Kidney (tissue), 13 donors: ENCODE measurements at regions not wholly inside any gene's neighbourhood (a gene's known extent, or its start where the extent isn't known, plus 50 kb on each side); places are given as distances from the start of the nearest gene placed in this dataset.

Experiments
- DNase-seq, 5 donors: peaks; one replicate each; pipeline ENCODE4 v3.0.0-alpha.2; 2013 to 2020
- FAIRE-seq: peaks from 2 replicates; lab custom pipeline; 2012; peaks lifted over from hg19 to GRCh38; lab: Jason Lieb, UNC
- H3K27ac ChIP-seq, 2 donors: one replicate each; pipeline ENCODE4 v1.7.0; 2013; ENCODE audit warnings: low read depth in 2 of 2, low read length in 2 of 2, inconsistent platforms in 1 of 2
- H3K27me3 ChIP-seq: one replicate; pipeline ENCODE4 v1.7.1; 2013; ENCODE audit warnings: low read length, inconsistent platforms; ENCODE audit not compliant: control insufficient read depth, insufficient read depth
- H3K36me3 ChIP-seq, 3 donors: one replicate each; pipeline versions ENCODE4 v1.7.0 to v1.7.1; 2013; ENCODE audit warnings: low read length in 3 of 3, control low read depth in 1 of 3, inconsistent platforms in 1 of 3; ENCODE audit not compliant: insufficient read depth in 3 of 3, control insufficient read depth in 2 of 3
- H3K4me1 ChIP-seq, 3 donors: one replicate each; pipeline versions ENCODE4 v1.7.0 to v1.7.1; 2013; ENCODE audit warnings: low read length in 3 of 3, inconsistent platforms in 1 of 3, low read depth in 1 of 3; ENCODE audit not compliant: control insufficient read depth in 2 of 3, insufficient read depth in 2 of 3
- H3K4me3 ChIP-seq, 3 donors: one replicate each; pipeline versions ENCODE4 v1.7.0 to v1.8.1; 2013; ENCODE audit warnings: low read length in 3 of 3, control low read depth in 1 of 3, inconsistent platforms in 1 of 3
- H3K9ac ChIP-seq, 3 donors: one replicate each; pipeline versions ENCODE4 v1.7.0 to v1.7.1; 2013; ENCODE audit warnings: low read length in 3 of 3, control low read depth in 1 of 3, inconsistent platforms in 1 of 3
- H3K9me3 ChIP-seq, 3 donors: one replicate each; pipeline versions ENCODE4 v1.7.0 to v1.7.1; 2013; ENCODE audit warnings: low read length in 3 of 3, control low read depth in 1 of 3, inconsistent platforms in 1 of 3; ENCODE audit not compliant: control insufficient read depth in 2 of 3, insufficient read depth in 1 of 3
- CTCF ChIP-seq: IDR thresholded peaks from 3 replicates; pipeline ENCODE4 v1.5.1; 2012; ENCODE audit warnings: mild to moderate bottlenecking, moderate library complexity, borderline replicate concordance; ENCODE audit not compliant: insufficient read depth; ENCODE audit errors: extremely low read depth
- intact Hi-C: fragments of 100-400 bp; cut with DNase I; formaldehyde crosslinking; loops from one replicate; pipeline ENCODE4 v1.11.1; 2022
- donor health status: control.
- donor health status: control.
- donor health status: control.
- donor health status: control.
- donor health status: control.
- donor health status: DM: yes; HTN: yes; CAD: no.
- donor health status: Normal renal cell carcinoma (clear cell type).

- H3K4me3 ChIP-seq = no peak overlapping the region
- H3K27me3 ChIP-seq = no peaks in the 10 kb centered on the region
- no peak for FAIRE-seq
- H3K36me3 ChIP-seq = no peaks in the 10 kb centered on the region
- no peak for TF ChIP-seq CTCF
- DNase-seq = no peak
- intact Hi-C loops = no loop called here
- no peak overlapping the region for H3K27ac ChIP-seq
- H3K9ac ChIP-seq = no peak overlapping the region
- no peaks in the 10 kb centered on the region for H3K4me1 ChIP-seq
- H3K9me3 ChIP-seq = no peaks in the 10 kb centered on the region
These were observed 139.6 kb downstream of the RFC3 start for GRCh38 chr13:33957497-33957905.

- Histone ChIP-seq H3K27ac (no peak overlapping the region), H3K9me3 (no peaks in the 10 kb centered on the region), H3K4me3 (no peak overlapping the region), H3K4me1 (no peaks in the 10 kb centered on the region), H3K36me3 (no peaks in the 10 kb centered on the region), H3K27me3 (no peaks in the 10 kb centered on the region), H3K9ac (no peak overlapping the region)
- no peak for TF ChIP-seq CTCF
- DNase-seq (peak in 2 of 5 donors; percentile 17 to 26), FAIRE-seq (no peak)
- intact Hi-C loops = no loop called here
These were observed 141.0 kb downstream of the RFC3 start for GRCh38 chr13:33958964-33959363.

- TF ChIP-seq CTCF = no peak
- no peak for FAIRE-seq
- no peak for DNase-seq
- intact Hi-C loops = no loop called here
- H3K27ac ChIP-seq = no peak overlapping the region
- no peak overlapping the region for H3K9ac ChIP-seq
- no peaks in the 10 kb centered on the region for H3K4me1 ChIP-seq
- H3K36me3 ChIP-seq = no peaks in the 10 kb centered on the region
- no peaks in the 10 kb centered on the region for H3K27me3 ChIP-seq
- no peak overlapping the region for H3K4me3 ChIP-seq
- H3K9me3 ChIP-seq = no peaks in the 10 kb centered on the region
These were observed 145.2 kb downstream of the RFC3 start for GRCh38 chr13:33963134-33963533.

GRCh38 chr13:33963895-33964294, 145.9 kb downstream of the RFC3 start:
- H3K27me3 ChIP-seq = no peaks in the 10 kb centered on the region

More at GRCh38 chr13:33963895-33964294, 145.9 kb downstream of the RFC3 start:
- TF ChIP-seq CTCF = no peak
- Histone ChIP-seq H3K9ac (no peak overlapping the region), H3K9me3 (no peaks in the 10 kb centered on the region), H3K27ac (no peak overlapping the region), H3K4me3 (no peak overlapping the region), H3K36me3 (no peaks in the 10 kb centered on the region), H3K4me1 (no peaks in the 10 kb centered on the region)
- no peak for FAIRE-seq
- no peak for DNase-seq
- intact Hi-C loops = no loop called here
